ENCODE measurements at regions not wholly inside any gene's neighbourhood (a gene's known extent, or its start where the extent isn't known, plus 50 kb on each side); places are given as distances from the start of the nearest gene placed in this dataset.

DNA sequence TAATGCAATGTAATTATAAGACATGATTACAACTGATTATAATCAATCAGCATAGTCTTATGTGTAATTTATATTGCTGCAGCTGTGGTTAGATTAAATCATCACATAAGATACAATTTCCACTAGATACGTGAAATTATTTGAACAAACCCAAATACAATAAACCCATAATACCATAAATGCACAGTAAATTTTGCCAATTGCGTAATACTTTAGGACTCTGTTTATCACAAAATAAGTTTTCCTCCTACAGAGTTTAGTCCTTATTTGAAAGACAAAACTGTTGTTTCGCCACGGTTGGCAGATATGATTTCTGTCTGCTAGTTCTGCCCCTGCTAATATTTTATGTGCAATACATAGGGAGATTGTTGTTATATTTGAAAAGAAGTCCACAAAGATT lies 895.9 kb upstream of the ADGRL4 start:
- no peak for TF ChIP-seq CTCF (IDR thresholded peaks at IDR 0.05)
- TF ChIP-seq POLR2A (IDR thresholded peaks at IDR 0.05) = no peak
- TF ChIP-seq POLR2AphosphoS5 (IDR thresholded peaks at IDR 0.05) = no peak

Measured in prostate gland (tissue), 2 donors.